ENCODE measurements at regions not wholly inside any gene's neighbourhood (a gene's known extent, or its start where the extent isn't known, plus 50 kb on each side); places are given as distances from the start of the nearest gene placed in this dataset.

GRCh38 chr12:63298386-63298930, 147.5 kb upstream of the AVPR1A start:
- Histone ChIP-seq H3K9me3 (ENCODE audit: insufficient read depth, low read length, severe bottlenecking) (no peaks in the 10 kb centered on the region), H3K79me2 (ENCODE audit: insufficient read depth, low read length) (no peaks in the 10 kb centered on the region), H3K36me3 (ENCODE audit: insufficient read depth, low read length) (no peaks in the 10 kb centered on the region), H4K20me1 (ENCODE audit: insufficient read depth, low read length) (no peaks in the 10 kb centered on the region), H3K4me1 (ENCODE audit: insufficient read depth, low read length) (peaks cover 47% of the 10 kb centered on the region), H3K4me2 (ENCODE audit: insufficient read depth, low read length) (no peak overlapping the region), H2AFZ (ENCODE audit: low read depth, low read length) (no peak overlapping the region; the same call in 1 of the 2 replicates), H3K4me3 (ENCODE audit: low read depth in 1 of 2, low read length in 2 of 2) (no peak overlapping the region), H3K27me3 (ENCODE audit: insufficient read depth, low read length, poor library complexity) (no peaks in the 10 kb centered on the region), H3K27ac (ENCODE audit: low read length) (no peak overlapping the region), H3K9ac (ENCODE audit: low read depth, low read length) (no peak overlapping the region)
- DNase-seq: no peak
- ATAC-seq (ENCODE audit: insufficient read depth, low read depth): no peak
- no peak for TF ChIP-seq EZH2 (IDR thresholded peaks at IDR 0.05; ENCODE audit: borderline replicate concordance, low read depth, low read length, severe bottlenecking)
- no peak for TF ChIP-seq CTCF (IDR thresholded peaks at IDR 0.05; ENCODE audit: borderline replicate concordance, extremely low read depth, low read length, poor library complexity, severe bottlenecking)

DNA sequence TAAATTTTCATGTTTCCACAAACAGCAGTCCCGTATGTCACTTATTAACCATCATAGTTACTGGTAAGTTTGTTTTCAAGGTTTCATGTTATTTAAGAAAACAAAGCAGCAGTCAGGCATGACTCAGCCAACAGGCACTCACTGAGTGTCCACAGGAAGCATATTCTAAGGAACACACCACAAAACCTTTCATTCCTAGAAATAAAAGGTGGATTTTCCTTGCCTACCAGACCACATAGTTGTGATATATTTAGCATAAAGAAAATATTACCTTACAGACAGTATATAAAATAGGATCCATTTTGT, 143.3 kb upstream of the AVPR1A start:
- Histone ChIP-seq H4K20me1 (ENCODE audit: insufficient read depth, low read length) (no peaks in the 10 kb centered on the region), H3K4me1 (ENCODE audit: insufficient read depth, low read length) (peaks cover 56% of the 10 kb centered on the region), H3K27ac (ENCODE audit: low read length) (peak overlapping the region; percentile 69), H3K9me3 (ENCODE audit: insufficient read depth, low read length, severe bottlenecking) (no peaks in the 10 kb centered on the region), H2AFZ (ENCODE audit: low read depth, low read length) (peak overlapping the region; percentile 24; the same call in 1 of the 2 replicates), H3K36me3 (ENCODE audit: insufficient read depth, low read length) (no peaks in the 10 kb centered on the region), H3K4me2 (ENCODE audit: insufficient read depth, low read length) (peak overlapping the region; percentile 32), H3K79me2 (ENCODE audit: insufficient read depth, low read length) (no peaks in the 10 kb centered on the region), H3K9ac (ENCODE audit: low read depth, low read length) (no peak overlapping the region), H3K4me3 (ENCODE audit: low read depth in 1 of 2, low read length in 2 of 2) (no peak overlapping the region), H3K27me3 (ENCODE audit: insufficient read depth, low read length, poor library complexity) (no peaks in the 10 kb centered on the region)
- peak; percentile 37; the same call in 1 of the 3 replicates for ATAC-seq (ENCODE audit: insufficient read depth, low read depth)
- no peak for DNase-seq
- TF ChIP-seq CTCF (IDR thresholded peaks at IDR 0.05; ENCODE audit: borderline replicate concordance, extremely low read depth, low read length, poor library complexity, severe bottlenecking) (no peak), EZH2 (IDR thresholded peaks at IDR 0.05; ENCODE audit: borderline replicate concordance, low read depth, low read length, severe bottlenecking) (no peak)

- ATAC-seq (ENCODE audit: insufficient read depth, low read depth) (no peak), DNase-seq (no peak)
- H3K27me3 ChIP-seq (ENCODE audit: insufficient read depth, low read length, poor library complexity): no peaks in the 10 kb centered on the region
- H3K27ac ChIP-seq (ENCODE audit: low read length): peak overlapping the region; percentile 92
- no peak overlapping the region for H2AFZ ChIP-seq (ENCODE audit: low read depth, low read length)
- H3K4me3 ChIP-seq (ENCODE audit: low read depth in 1 of 2, low read length in 2 of 2): no peak overlapping the region
- no peaks in the 10 kb centered on the region for H3K9me3 ChIP-seq (ENCODE audit: insufficient read depth, low read length, severe bottlenecking)
- no peaks in the 10 kb centered on the region for H3K79me2 ChIP-seq (ENCODE audit: insufficient read depth, low read length)
- H4K20me1 ChIP-seq (ENCODE audit: insufficient read depth, low read length): no peaks in the 10 kb centered on the region
- H3K4me1 ChIP-seq (ENCODE audit: insufficient read depth, low read length): peaks cover 72% of the 10 kb centered on the region
- no peak for TF ChIP-seq EZH2 (IDR thresholded peaks at IDR 0.05; ENCODE audit: borderline replicate concordance, low read depth, low read length, severe bottlenecking)
- TF ChIP-seq CTCF (IDR thresholded peaks at IDR 0.05; ENCODE audit: borderline replicate concordance, extremely low read depth, low read length, poor library complexity, severe bottlenecking): no peak
- H3K9ac ChIP-seq (ENCODE audit: low read depth, low read length): no peak overlapping the region
- H3K4me2 ChIP-seq (ENCODE audit: insufficient read depth, low read length): no peak overlapping the region
- H3K36me3 ChIP-seq (ENCODE audit: insufficient read depth, low read length): no peaks in the 10 kb centered on the region
Measured at GRCh38 chr12:63292471-63293221, 141.6 kb upstream of the AVPR1A start.

Data from DND-41 (cell line).